MM.1S (cell line): ENCODE measurements at regions not wholly inside any gene's neighbourhood (a gene's known extent, or its start where the extent isn't known, plus 50 kb on each side); places are given as distances from the start of the nearest gene placed in this dataset.

Experiments used
- EZH2phosphoT487 ChIP-seq: fragments of 300-600 bp; sonication (generic); IDR thresholded peaks from 2 replicates; pipeline ENCODE4 v1.6.1; 2018; ENCODE audit warnings: antibody characterized with exemption, low read length
- TF ChIP-seq, protein P1 (sequence below): fragments of 300-600 bp; sonication (generic); IDR thresholded peaks from 2 replicates; pipeline ENCODE4 v1.5.1; 2016; ENCODE audit warnings: antibody characterized with exemption, low read length, mixed read lengths

DNA sequence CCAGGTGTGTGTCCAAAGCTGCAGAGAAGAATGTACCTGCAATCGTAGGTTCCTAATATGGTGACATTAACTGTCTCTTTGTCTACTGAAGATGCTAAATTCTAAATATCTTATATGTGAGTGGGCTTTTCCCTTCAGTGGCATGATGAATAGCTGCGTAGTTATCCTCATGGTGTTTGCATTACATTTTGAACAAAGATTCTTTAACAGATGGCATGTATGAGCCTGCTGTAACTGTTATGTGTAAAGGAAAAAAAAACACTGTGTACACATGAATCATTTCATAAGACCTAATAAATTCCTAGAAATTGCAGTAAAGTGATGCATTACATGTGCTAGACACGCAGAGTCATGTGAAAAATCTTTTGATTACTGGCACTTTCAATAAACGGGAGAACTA, 288.0 kb downstream of the SH2D1A start:
- TF ChIP-seq, protein P1, sequence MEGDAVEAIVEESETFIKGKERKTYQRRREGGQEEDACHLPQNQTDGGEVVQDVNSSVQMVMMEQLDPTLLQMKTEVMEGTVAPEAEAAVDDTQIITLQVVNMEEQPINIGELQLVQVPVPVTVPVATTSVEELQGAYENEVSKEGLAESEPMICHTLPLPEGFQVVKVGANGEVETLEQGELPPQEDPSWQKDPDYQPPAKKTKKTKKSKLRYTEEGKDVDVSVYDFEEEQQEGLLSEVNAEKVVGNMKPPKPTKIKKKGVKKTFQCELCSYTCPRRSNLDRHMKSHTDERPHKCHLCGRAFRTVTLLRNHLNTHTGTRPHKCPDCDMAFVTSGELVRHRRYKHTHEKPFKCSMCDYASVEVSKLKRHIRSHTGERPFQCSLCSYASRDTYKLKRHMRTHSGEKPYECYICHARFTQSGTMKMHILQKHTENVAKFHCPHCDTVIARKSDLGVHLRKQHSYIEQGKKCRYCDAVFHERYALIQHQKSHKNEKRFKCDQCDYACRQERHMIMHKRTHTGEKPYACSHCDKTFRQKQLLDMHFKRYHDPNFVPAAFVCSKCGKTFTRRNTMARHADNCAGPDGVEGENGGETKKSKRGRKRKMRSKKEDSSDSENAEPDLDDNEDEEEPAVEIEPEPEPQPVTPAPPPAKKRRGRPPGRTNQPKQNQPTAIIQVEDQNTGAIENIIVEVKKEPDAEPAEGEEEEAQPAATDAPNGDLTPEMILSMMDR: no peak
- TF ChIP-seq EZH2phosphoT487: no peak
